Bronchial epithelial cell (primary cell): ENCODE measurements at regions not wholly inside any gene's neighbourhood (a gene's known extent, or its start where the extent isn't known, plus 50 kb on each side); places are given as distances from the start of the nearest gene placed in this dataset.

Experiments used
- DNase-seq: peaks from one replicate; pipeline ENCODE4 v3.0.0-alpha.2; 2010; ENCODE audit warnings: low read depth
- FAIRE-seq: peaks from 2 replicates; lab custom pipeline; 2011; peaks lifted over from hg19 to GRCh38; lab: Jason Lieb, UNC
- H3K27me3 ChIP-seq: 2 replicates; pipeline ENCODE4 v1.5.1; 2011; ENCODE audit warnings: low read length; ENCODE audit not compliant: control insufficient read depth, insufficient read depth
- H3K36me3 ChIP-seq: 2 replicates; pipeline ENCODE4 v1.5.1; 2011; ENCODE audit warnings: low read length; ENCODE audit not compliant: control insufficient read depth, insufficient read depth
- H3K4me3 ChIP-seq: 2 replicates; pipeline ENCODE4 v1.5.1; 2011; ENCODE audit warnings: mild to moderate bottlenecking, low read depth, low read length, control low read depth
- TF ChIP-seq, protein P1 (sequence below): IDR thresholded peaks from 2 replicates; pipeline ENCODE4 v1.5.1; 2011; ENCODE audit warnings: mild to moderate bottlenecking, moderate library complexity, low read length, control low read depth, inconsistent platforms; ENCODE audit not compliant: insufficient read depth, severe bottlenecking

DNA sequence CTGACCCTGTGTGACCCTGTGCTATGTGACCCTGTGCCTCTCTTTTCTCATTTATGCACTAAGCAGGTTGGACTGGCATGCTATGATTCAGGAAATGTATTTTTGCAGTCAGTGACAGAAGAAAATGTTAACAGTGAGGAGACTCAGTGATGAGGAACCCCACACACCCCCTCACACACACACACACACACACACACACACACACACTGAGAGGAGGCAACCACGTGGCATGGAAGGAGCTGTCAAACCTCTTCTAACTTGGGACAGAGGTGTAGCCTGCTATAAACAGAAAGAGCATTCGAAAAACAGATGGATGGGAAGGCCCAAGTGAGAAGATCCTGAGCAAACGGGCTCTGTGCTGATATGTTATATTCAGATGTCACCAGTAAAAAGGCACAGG lies 57.9 kb upstream of the GRIA1 start:
- no peaks in the 10 kb centered on the region for H3K36me3 ChIP-seq
- FAIRE-seq, result no peak

DNA sequence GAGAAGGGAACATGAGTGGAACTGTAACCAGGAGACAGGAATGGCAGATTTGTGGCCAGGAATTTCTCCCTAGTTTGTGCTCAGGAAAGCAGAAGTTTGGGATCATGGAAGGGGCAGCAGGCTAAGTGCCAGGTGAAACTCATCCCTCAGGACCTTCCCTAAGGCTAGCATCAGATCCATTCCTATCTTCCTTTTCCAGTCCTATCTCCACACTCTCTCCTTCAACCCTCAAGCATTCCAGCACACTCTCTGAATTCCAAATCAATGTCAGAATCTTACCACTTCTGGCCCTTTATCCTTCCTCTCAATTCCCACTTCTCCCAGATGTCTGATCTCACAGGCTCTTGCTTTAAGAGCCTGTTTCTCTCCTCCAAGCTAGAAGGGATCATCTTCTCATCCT lies 53.2 kb upstream of the GRIA1 start:
- TF ChIP-seq, protein P1, sequence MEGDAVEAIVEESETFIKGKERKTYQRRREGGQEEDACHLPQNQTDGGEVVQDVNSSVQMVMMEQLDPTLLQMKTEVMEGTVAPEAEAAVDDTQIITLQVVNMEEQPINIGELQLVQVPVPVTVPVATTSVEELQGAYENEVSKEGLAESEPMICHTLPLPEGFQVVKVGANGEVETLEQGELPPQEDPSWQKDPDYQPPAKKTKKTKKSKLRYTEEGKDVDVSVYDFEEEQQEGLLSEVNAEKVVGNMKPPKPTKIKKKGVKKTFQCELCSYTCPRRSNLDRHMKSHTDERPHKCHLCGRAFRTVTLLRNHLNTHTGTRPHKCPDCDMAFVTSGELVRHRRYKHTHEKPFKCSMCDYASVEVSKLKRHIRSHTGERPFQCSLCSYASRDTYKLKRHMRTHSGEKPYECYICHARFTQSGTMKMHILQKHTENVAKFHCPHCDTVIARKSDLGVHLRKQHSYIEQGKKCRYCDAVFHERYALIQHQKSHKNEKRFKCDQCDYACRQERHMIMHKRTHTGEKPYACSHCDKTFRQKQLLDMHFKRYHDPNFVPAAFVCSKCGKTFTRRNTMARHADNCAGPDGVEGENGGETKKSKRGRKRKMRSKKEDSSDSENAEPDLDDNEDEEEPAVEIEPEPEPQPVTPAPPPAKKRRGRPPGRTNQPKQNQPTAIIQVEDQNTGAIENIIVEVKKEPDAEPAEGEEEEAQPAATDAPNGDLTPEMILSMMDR, result no peak
- FAIRE-seq (no peak), DNase-seq (no peak)
- no peak overlapping the region for H3K4me3 ChIP-seq
- no peaks in the 10 kb centered on the region for H3K36me3 ChIP-seq
- no peaks in the 10 kb centered on the region for H3K27me3 ChIP-seq

More for the DNA sequence above, 57.9 kb upstream of the GRIA1 start:
- no peak for DNase-seq
- no peak overlapping the region for H3K4me3 ChIP-seq
- TF ChIP-seq, protein P1, result no peak
- no peaks in the 10 kb centered on the region for H3K27me3 ChIP-seq

DNA sequence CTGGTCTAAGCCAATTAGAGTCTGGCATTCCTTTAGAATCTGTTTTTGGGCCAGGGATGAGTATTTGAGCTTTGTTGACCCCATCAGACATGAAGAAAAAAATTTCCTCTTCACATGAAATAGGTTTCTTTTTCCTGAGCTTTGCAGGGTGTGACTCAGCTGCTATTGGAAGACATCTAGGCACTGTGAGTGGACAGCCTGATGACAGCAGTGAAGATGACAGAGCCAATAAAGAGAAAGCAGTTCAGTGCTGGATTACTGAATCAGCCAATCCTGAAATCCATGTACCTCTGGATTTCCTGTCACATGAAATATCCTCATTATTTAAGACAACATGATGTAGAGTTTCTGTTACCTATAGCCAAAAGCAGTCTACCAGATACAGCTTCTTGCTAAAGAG lies 51.3 kb upstream of the GRIA1 start:
- peak; percentile 17 for DNase-seq
- TF ChIP-seq, protein P1, result no peak
- no peak for FAIRE-seq
- Histone ChIP-seq H3K27me3 (no peaks in the 10 kb centered on the region), H3K36me3 (no peaks in the 10 kb centered on the region), H3K4me3 (no peak overlapping the region)
